ENCODE measurements at regions not wholly inside any gene's neighbourhood (a gene's known extent, or its start where the extent isn't known, plus 50 kb on each side); places are given as distances from the start of the nearest gene placed in this dataset.
"Not testable (repeated sequence)": the region's sequence is repeated elsewhere in the genome, so short reads cannot be mapped to it uniquely, and the experiment has no call there.

DNA sequence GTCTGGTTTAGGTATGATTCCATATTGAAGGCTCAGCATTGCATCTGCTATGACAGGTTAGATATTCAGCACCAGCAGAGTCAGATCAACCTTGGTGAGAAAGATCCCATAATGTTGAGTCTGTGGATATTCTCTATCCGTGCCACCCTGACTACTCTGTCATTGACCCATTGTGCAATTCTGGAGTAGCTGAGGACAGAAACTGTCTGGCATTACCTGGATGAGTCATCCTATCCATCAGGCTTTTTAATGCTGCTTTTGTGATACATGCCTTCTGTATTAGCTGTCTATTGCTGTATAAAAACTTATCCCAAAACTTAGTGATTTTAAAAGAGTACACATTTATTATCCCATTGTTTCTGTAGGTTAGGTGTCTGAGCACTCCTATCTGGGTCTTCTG lies 189.1 kb upstream of the FAT3 start:
- intact Hi-C loops (cut with DNase I; ENCODE audit: low total_unique reads) = no loop called here
- no peak for DNase-seq

DNA sequence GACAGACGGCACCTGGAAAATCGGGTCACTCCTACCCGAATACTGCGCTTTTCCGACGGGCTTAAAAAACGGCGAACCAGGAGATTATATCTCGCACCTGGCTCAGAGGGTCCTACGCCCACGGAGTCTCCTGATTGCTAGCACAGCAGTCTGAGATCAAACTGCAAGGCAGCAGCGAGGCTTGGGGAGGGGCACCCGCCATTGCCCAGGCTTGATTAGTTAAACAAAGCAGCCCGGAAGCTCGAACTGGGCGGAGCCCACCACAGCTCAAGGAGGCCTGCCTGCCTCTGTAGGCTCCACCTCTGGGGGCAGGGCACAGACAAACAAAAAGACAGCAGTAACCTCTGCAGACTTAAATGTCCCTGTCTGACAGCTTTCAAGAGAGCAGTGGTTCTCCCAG lies 197.5 kb upstream of the FAT3 start:
- H3K27ac ChIP-seq; intact Hi-C loops (cut with DNase I; ENCODE audit: low total_unique reads); H3K36me3 ChIP-seq; DNase-seq; H3K27me3 ChIP-seq; H3K9me3 ChIP-seq; H3K4me3 ChIP-seq; H3K4me1 ChIP-seq: not testable (repeated sequence)

More for the DNA sequence above, 189.1 kb upstream of the FAT3 start:
- H3K4me1 ChIP-seq = no peaks in the 10 kb centered on the region
- H3K27ac ChIP-seq = no peak overlapping the region
- no peaks in the 10 kb centered on the region for H3K9me3 ChIP-seq
- TF ChIP-seq POLR2A (IDR thresholded peaks at IDR 0.05) = no peak
- TF ChIP-seq, protein P1, sequence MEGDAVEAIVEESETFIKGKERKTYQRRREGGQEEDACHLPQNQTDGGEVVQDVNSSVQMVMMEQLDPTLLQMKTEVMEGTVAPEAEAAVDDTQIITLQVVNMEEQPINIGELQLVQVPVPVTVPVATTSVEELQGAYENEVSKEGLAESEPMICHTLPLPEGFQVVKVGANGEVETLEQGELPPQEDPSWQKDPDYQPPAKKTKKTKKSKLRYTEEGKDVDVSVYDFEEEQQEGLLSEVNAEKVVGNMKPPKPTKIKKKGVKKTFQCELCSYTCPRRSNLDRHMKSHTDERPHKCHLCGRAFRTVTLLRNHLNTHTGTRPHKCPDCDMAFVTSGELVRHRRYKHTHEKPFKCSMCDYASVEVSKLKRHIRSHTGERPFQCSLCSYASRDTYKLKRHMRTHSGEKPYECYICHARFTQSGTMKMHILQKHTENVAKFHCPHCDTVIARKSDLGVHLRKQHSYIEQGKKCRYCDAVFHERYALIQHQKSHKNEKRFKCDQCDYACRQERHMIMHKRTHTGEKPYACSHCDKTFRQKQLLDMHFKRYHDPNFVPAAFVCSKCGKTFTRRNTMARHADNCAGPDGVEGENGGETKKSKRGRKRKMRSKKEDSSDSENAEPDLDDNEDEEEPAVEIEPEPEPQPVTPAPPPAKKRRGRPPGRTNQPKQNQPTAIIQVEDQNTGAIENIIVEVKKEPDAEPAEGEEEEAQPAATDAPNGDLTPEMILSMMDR (IDR thresholded peaks at IDR 0.05) = no peak
- no peaks in the 10 kb centered on the region for H3K27me3 ChIP-seq
- no peaks in the 10 kb centered on the region for H3K36me3 ChIP-seq
- no peak overlapping the region for H3K4me3 ChIP-seq

DNA sequence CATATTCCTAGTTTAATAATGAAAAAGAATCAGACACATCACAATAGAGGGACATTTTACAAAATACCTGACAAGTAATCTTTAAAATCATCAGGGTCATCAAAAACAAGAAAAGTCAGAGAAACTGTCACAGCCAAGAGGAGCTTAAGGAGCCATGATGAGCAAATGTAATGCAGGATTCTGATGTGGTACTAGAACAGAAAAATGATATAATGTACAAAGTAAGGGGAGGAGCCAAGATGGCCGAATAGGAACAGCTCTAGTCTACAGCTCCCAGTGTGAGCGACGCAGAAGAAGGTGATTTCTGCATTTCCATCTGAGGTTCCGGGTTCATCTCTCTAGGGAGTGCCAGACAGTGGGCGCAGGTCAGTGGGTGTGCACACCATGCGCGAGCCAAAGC lies 198.0 kb upstream of the FAT3 start:
- no peaks in the 10 kb centered on the region for H3K4me1 ChIP-seq
- no peaks in the 10 kb centered on the region for H3K9me3 ChIP-seq
- no peak overlapping the region for H3K4me3 ChIP-seq
- no peaks in the 10 kb centered on the region for H3K36me3 ChIP-seq
- intact Hi-C loops (cut with DNase I; ENCODE audit: low total_unique reads) = no loop called here
- no peak for DNase-seq
- no peak for TF ChIP-seq POLR2A (IDR thresholded peaks at IDR 0.05)
- TF ChIP-seq, protein P1 (IDR thresholded peaks at IDR 0.05) = no peak
- H3K27me3 ChIP-seq = no peaks in the 10 kb centered on the region
- H3K27ac ChIP-seq = no peak overlapping the region

DNA sequence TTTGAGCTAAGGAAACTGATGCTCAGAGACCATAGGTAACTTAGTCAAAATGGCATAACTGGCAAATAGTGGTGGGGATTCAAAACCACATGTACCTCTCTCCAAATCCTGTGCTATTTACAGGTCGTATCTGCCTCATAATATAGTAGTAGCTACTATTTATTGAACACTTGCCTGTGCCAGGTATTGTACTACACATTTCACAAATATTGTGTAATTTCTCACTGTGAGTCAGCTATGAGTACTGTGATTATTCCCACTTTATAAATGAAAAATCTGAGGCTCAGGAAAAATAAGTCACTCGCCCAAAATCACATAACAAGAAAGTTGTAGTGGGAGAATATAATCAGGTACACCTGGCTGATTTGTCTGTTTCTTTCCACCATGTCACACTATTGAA lies 199.8 kb upstream of the FAT3 start:
- H3K27me3 ChIP-seq = no peaks in the 10 kb centered on the region
- no peaks in the 10 kb centered on the region for H3K9me3 ChIP-seq
- no peak overlapping the region for H3K4me3 ChIP-seq
- no peaks in the 10 kb centered on the region for H3K36me3 ChIP-seq
- no peak for DNase-seq
- intact Hi-C loops (cut with DNase I; ENCODE audit: low total_unique reads) = no loop called here
- no peak for TF ChIP-seq POLR2A (IDR thresholded peaks at IDR 0.05)
- TF ChIP-seq, protein P1 (IDR thresholded peaks at IDR 0.05) = no peak
- H3K4me1 ChIP-seq = no peaks in the 10 kb centered on the region
- no peak overlapping the region for H3K27ac ChIP-seq

DNA sequence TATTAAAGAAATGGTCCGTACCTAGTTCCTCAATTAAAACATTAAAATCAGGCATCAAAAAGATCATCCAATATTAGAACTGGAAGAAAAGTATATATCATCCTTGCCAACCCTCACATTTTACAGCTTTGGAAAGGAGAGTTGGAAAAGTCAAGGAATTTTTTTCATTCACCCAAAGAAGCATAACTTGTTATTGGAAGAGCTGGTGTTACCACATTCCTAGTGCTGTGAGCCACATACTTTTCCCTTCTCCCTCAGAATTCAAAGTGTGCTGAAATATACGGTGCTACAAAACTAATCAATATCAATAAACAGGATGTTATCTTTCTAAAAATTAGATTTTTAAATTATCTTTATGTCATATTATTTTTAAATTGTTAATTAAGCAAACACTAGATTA lies 202.1 kb upstream of the FAT3 start:
- H3K36me3 ChIP-seq = no peaks in the 10 kb centered on the region
- H3K27ac ChIP-seq = no peak overlapping the region
- intact Hi-C loops (cut with DNase I; ENCODE audit: low total_unique reads) = no loop called here
- H3K27me3 ChIP-seq = no peaks in the 10 kb centered on the region
- H3K4me3 ChIP-seq = no peak overlapping the region
- no peak for TF ChIP-seq POLR2A (IDR thresholded peaks at IDR 0.05)
- TF ChIP-seq, protein P1 (IDR thresholded peaks at IDR 0.05) = no peak
- H3K9me3 ChIP-seq = no peaks in the 10 kb centered on the region
- no peak for DNase-seq
- H3K4me1 ChIP-seq = no peaks in the 10 kb centered on the region

DNA sequence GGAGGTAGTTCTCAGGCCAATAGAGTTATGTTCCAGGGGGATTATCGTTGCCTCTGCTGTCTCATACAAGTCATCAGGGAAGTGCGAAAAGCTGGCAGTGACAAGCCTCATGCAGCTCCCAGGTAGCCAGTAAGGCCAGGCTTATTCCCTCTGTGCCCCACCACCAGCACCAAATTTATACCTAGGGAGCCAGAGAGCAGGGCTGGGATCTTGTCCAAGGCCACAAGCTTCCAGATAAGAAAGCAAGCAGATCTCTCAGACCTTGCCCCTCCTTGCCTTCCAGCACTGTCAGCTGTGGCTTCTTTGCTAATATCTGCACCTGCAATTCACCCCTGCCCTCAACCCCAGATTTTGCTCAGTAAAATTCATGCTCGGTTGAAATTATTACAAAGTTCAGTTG lies 206.3 kb upstream of the FAT3 start:
- DNase-seq = no peak
- H3K4me1 ChIP-seq = no peaks in the 10 kb centered on the region
- no peak overlapping the region for H3K4me3 ChIP-seq
- no peaks in the 10 kb centered on the region for H3K27me3 ChIP-seq
- intact Hi-C loops (cut with DNase I; ENCODE audit: low total_unique reads) = no loop called here
- H3K36me3 ChIP-seq = no peaks in the 10 kb centered on the region
- no peak overlapping the region for H3K27ac ChIP-seq
- no peaks in the 10 kb centered on the region for H3K9me3 ChIP-seq
- no peak for TF ChIP-seq POLR2A (IDR thresholded peaks at IDR 0.05)
- TF ChIP-seq, protein P1 (IDR thresholded peaks at IDR 0.05) = no peak
